IPS-20b (cell line): ENCODE measurements at regions not wholly inside any gene's neighbourhood (a gene's known extent, or its start where the extent isn't known, plus 50 kb on each side); places are given as distances from the start of the nearest gene placed in this dataset.

Experiments
- H3K27ac ChIP-seq: one replicate; pipeline ENCODE4 v1.5.1; 2013; ENCODE audit warnings: low read length
- H3K27me3 ChIP-seq: 2 replicates; pipeline ENCODE4 v1.6.1; 2013; ENCODE audit warnings: mild to moderate bottlenecking, low read length, inconsistent platforms; ENCODE audit not compliant: insufficient read depth
- H3K36me3 ChIP-seq: 2 replicates; pipeline ENCODE4 v1.6.1; 2013; ENCODE audit warnings: low read depth, mild to moderate bottlenecking, inconsistent platforms, low read length, moderate library complexity; ENCODE audit not compliant: insufficient read depth
- H3K4me1 ChIP-seq: 2 replicates; pipeline ENCODE4 v1.6.1; 2013; ENCODE audit warnings: mild to moderate bottlenecking, control low read depth, inconsistent platforms, low read length, moderate library complexity; ENCODE audit not compliant: insufficient read depth
- H3K4me3 ChIP-seq: 2 replicates; pipeline ENCODE4 v1.5.1; 2013; ENCODE audit warnings: mild to moderate bottlenecking, low read length, inconsistent platforms
- H3K9ac ChIP-seq: 2 replicates; pipeline ENCODE4 v1.6.1; 2013; ENCODE audit warnings: low read depth, mild to moderate bottlenecking, inconsistent platforms, low read length, moderate library complexity
- H3K9me3 ChIP-seq: 2 replicates; pipeline ENCODE4 v1.6.1; 2013; ENCODE audit warnings: mild to moderate bottlenecking, low read depth, low read length, inconsistent platforms; ENCODE audit not compliant: insufficient read depth

GRCh38 chr7:71009636-71010035 lies 122.3 kb upstream of the GALNT17 start:
- H3K36me3 ChIP-seq = no peaks in the 10 kb centered on the region
- no peaks in the 10 kb centered on the region for H3K27me3 ChIP-seq
- H3K4me1 ChIP-seq = no peaks in the 10 kb centered on the region
- no peaks in the 10 kb centered on the region for H3K9me3 ChIP-seq
- H3K9ac ChIP-seq = no peak overlapping the region
- no peak overlapping the region for H3K27ac ChIP-seq
- H3K4me3 ChIP-seq = no peak overlapping the region

GRCh38 chr7:71015252-71015900 lies 116.6 kb upstream of the GALNT17 start:
- no peak overlapping the region for H3K4me3 ChIP-seq
- no peak overlapping the region for H3K9ac ChIP-seq
- no peaks in the 10 kb centered on the region for H3K27me3 ChIP-seq
- H3K36me3 ChIP-seq = no peaks in the 10 kb centered on the region
- H3K27ac ChIP-seq = no peak overlapping the region
- no peaks in the 10 kb centered on the region for H3K4me1 ChIP-seq
- H3K9me3 ChIP-seq = no peaks in the 10 kb centered on the region

GRCh38 chr7:71016401-71016800 lies 115.5 kb upstream of the GALNT17 start:
- no peaks in the 10 kb centered on the region for H3K4me1 ChIP-seq
- H3K36me3 ChIP-seq = no peaks in the 10 kb centered on the region
- H3K27ac ChIP-seq = no peak overlapping the region
- H3K9ac ChIP-seq = no peak overlapping the region
- H3K27me3 ChIP-seq = no peaks in the 10 kb centered on the region
- H3K9me3 ChIP-seq = no peaks in the 10 kb centered on the region
- H3K4me3 ChIP-seq = no peak overlapping the region

GRCh38 chr7:71017602-71018001 lies 114.3 kb upstream of the GALNT17 start:
- no peaks in the 10 kb centered on the region for H3K27me3 ChIP-seq
- no peaks in the 10 kb centered on the region for H3K36me3 ChIP-seq
- H3K4me1 ChIP-seq = no peaks in the 10 kb centered on the region
- H3K27ac ChIP-seq = no peak overlapping the region
- H3K9ac ChIP-seq = no peak overlapping the region
- no peak overlapping the region for H3K4me3 ChIP-seq
- H3K9me3 ChIP-seq = no peaks in the 10 kb centered on the region

DNA sequence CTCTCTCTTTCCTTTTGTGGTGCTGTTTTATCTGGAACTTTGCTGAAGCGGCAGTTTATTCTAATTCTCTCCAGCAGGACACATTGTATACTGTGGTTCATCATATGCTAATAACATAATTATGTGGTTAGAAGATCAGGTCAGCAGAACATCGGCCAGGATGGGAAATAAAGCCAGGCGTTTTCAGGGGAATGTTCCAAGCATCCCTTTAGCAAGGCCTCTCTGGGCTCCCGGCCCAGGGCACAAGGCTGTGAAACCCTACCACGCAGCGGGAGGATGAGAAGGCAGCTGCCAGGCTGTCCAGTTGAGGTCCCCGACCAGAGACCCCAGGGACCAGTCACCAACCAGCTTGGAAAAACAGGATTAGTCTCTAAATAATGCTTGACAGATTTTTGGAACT lies 112.2 kb upstream of the GALNT17 start:
- Histone ChIP-seq H3K27me3 (no peaks in the 10 kb centered on the region), H3K27ac (no peak overlapping the region), H3K9me3 (no peaks in the 10 kb centered on the region), H3K36me3 (no peaks in the 10 kb centered on the region), H3K9ac (no peak overlapping the region), H3K4me1 (no peaks in the 10 kb centered on the region), H3K4me3 (no peak overlapping the region)

DNA sequence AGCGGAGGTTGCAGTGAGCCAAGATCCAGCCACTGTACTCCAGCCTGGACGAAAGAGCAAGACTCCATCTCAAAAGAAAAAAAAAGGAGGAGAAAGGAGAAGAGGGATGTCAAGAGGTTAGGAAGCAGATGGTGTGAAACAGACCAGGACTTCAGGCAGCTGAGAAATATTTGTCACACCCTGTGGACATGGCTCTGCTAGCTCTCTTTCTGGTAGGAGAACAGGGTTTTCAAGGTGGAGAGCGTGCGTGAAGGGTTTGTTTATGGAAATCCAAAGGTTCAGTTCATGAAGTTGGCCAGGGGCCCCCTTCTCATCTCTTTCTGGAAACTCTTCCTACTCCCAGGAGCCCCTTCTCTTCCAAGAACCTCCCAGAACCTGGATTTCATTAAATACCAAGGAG lies 110.8 kb upstream of the GALNT17 start:
- H3K4me1 ChIP-seq = no peaks in the 10 kb centered on the region
- no peaks in the 10 kb centered on the region for H3K27me3 ChIP-seq
- no peaks in the 10 kb centered on the region for H3K9me3 ChIP-seq
- no peak overlapping the region for H3K4me3 ChIP-seq
- no peaks in the 10 kb centered on the region for H3K36me3 ChIP-seq
- H3K9ac ChIP-seq = no peak overlapping the region
- H3K27ac ChIP-seq = no peak overlapping the region

DNA sequence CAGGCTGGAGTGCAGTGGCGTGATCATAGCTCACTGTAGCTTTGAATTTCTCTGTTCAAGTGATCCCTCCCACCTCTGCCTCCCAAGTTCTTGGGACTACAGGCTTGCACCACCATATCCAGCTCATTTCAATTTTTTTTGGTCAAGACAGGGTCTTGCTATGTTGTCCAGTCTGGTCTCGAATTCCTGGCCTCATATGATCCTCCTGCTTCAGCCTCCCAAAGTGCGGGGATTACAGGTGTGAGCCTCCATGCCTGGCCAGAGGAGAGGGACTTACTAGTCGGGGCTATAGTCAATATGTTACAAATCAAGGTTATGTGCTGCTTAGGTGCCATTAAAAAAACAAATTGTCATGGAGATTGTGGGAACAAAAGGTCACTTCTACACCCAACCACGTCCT lies 105.3 kb upstream of the GALNT17 start:
- Histone ChIP-seq H3K9ac (no peak overlapping the region), H3K4me3 (no peak overlapping the region), H3K4me1 (0 out of 2 replicates have a peak, but pooled peaks cover 3% of the 10 kb centered on the region), H3K27ac (no peak overlapping the region), H3K27me3 (no peaks in the 10 kb centered on the region), H3K9me3 (no peaks in the 10 kb centered on the region), H3K36me3 (no peaks in the 10 kb centered on the region)

DNA sequence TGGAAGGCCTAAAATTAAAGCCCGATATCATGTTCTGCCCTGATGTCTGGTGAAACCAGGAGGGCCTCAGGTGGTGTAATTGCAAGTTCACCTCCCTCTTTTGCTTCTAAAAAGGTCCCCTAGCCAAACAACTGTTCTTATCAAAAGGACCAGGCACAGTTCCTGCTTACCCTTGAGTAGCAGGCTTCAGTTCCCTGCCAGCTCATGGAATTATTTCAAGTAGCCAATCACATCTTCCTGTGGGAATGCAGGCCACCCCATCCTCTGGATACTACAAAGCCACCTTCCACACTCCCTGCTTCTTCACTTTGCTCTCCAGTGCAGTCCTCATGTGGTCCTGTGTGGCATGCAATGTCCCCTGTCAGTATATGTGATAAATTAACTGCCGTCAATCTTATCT lies 97.7 kb upstream of the GALNT17 start:
- Histone ChIP-seq H3K27me3 (no peaks in the 10 kb centered on the region), H3K9ac (no peak overlapping the region), H3K4me3 (no peak overlapping the region), H3K9me3 (no peaks in the 10 kb centered on the region), H3K36me3 (no peaks in the 10 kb centered on the region), H3K4me1 (no peaks in the 10 kb centered on the region), H3K27ac (no peak overlapping the region)

DNA sequence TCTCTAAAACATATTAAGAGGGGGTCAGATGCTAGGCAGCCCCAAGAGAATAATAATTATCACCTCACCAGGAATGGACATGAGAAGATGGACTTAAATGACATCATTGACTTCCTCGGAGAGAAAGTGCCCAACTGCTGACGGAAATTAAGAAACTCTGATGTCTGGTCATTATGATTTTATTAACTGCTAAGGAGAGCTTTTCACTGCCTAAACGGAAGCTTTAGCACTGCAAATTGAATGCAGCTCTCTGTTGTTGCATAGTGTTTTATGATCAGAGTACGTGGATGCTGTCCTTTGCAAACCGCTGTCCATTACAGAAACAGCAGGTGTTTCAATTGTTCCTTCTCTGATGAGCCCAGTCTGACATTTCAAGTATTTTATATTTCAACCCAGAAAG lies 89.4 kb upstream of the GALNT17 start:
- no peak overlapping the region for H3K27ac ChIP-seq
- no peaks in the 10 kb centered on the region for H3K36me3 ChIP-seq
- H3K9me3 ChIP-seq = no peaks in the 10 kb centered on the region
- no peak overlapping the region for H3K4me3 ChIP-seq
- no peaks in the 10 kb centered on the region for H3K4me1 ChIP-seq
- H3K9ac ChIP-seq = no peak overlapping the region
- no peaks in the 10 kb centered on the region for H3K27me3 ChIP-seq

GRCh38 chr7:71050492-71050891 lies 81.5 kb upstream of the GALNT17 start:
- Histone ChIP-seq H3K36me3 (no peaks in the 10 kb centered on the region), H3K9ac (no peak overlapping the region), H3K4me3 (no peak overlapping the region), H3K27me3 (no peaks in the 10 kb centered on the region), H3K9me3 (peaks cover 34% of the 10 kb centered on the region), H3K4me1 (no peaks in the 10 kb centered on the region), H3K27ac (no peak overlapping the region)

- Histone ChIP-seq H3K4me1 (no peaks in the 10 kb centered on the region), H3K9me3 (peaks cover 21% of the 10 kb centered on the region), H3K27ac (no peak overlapping the region), H3K27me3 (no peaks in the 10 kb centered on the region), H3K4me3 (no peak overlapping the region), H3K9ac (no peak overlapping the region), H3K36me3 (no peaks in the 10 kb centered on the region)
Measured at GRCh38 chr7:71055504-71055903, 76.4 kb upstream of the GALNT17 start.

- H3K9ac ChIP-seq = no peak overlapping the region
- peaks cover 17% of the 10 kb centered on the region for H3K9me3 ChIP-seq
- no peaks in the 10 kb centered on the region for H3K4me1 ChIP-seq
- H3K36me3 ChIP-seq = no peaks in the 10 kb centered on the region
- H3K27me3 ChIP-seq = no peaks in the 10 kb centered on the region
- H3K4me3 ChIP-seq = no peak overlapping the region
- no peak overlapping the region for H3K27ac ChIP-seq
Measured at GRCh38 chr7:71077743-71078476, 54.0 kb upstream of the GALNT17 start.
